GM19397 (cell line): ENCODE measurements at regions not wholly inside any gene's neighbourhood (a gene's known extent, or its start where the extent isn't known, plus 50 kb on each side); places are given as distances from the start of the nearest gene placed in this dataset.

Experiments
- ATAC-seq: cut with Tn5 transposase; IDR thresholded peaks from one replicate; pipeline ENCODE4 v1.9.1; 2021; ENCODE audit warnings: mild to moderate bottlenecking, moderate library complexity; ENCODE audit not compliant: unreplicated experiment

- no peak for ATAC-seq
Observed at GRCh38 chr2:230640540-230641011, 72.1 kb upstream of the CAB39 start.

GRCh38 chr2:230642966-230643365 is 69.7 kb upstream of the CAB39 start:
- no peak for ATAC-seq

DNA sequence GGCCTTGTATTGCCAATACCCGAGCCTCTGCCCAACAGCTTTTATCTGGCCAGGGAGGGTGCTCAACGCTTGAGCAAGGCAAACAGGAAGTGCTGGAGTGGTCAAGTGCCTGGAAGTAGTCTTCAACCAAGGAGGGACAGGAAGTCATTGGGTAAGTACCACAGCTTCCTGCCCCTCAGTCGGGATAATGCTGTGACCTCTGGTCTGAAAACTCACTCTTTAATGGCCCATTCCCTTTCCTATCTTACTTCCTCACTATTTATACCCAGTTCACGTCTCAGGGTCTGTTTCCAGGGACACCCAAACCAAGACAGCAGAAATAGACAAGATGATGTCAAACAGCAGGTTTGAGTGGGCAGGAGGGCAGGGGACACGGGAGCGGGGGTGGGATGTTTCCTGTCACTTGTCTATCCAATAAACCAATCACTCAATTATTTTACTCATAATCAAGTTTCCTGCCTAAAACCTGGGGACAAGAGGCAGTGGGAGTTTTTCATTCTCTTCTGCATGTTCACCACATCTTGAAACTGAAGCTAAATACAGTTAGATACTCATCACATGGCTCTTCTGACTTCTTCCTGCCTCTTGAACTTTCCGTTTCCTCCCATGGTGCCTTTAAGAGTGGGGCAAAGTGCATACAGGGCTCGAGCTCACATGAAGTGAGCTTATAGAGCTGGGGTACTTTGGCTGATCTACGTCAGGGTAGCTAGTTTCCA is 68.9 kb upstream of the CAB39 start:
- ATAC-seq: no peak

DNA sequence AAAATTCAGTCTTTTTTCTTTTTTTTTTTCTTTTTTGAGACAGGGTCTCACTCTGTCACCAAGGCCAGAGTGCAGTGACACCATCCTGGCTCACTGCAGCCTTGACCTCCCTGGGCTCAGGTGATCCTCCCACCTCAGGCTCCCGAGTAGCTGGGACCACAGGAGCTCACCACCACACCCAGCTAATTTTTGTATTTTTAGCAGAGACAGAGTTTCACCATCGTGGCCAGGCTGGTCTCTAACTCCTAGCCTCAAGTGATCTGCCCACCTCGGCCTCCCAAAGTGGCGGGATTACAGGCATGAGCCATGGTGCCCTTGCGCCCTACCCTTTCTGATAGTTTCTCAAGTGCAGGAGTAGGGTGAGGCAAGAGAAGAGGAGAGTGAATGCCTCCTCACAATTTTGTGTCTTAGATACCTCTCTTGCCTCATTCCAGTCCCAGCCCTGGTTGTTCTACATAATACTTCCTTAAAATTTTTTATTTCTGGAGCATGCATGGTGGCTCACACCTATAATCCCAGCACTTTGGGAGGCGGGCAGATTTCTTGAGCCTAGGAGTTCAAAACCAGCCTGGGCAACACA is 68.2 kb upstream of the CAB39 start:
- no peak for ATAC-seq

GRCh38 chr2:230648356-230648755 is 64.3 kb upstream of the CAB39 start:
- no peak for ATAC-seq

- peak; percentile 80 for ATAC-seq
Observed at GRCh38 chr2:230650585-230651137, 62.0 kb upstream of the CAB39 start.

GRCh38 chr2:230654057-230654456 is 58.6 kb upstream of the CAB39 start:
- no peak for ATAC-seq

DNA sequence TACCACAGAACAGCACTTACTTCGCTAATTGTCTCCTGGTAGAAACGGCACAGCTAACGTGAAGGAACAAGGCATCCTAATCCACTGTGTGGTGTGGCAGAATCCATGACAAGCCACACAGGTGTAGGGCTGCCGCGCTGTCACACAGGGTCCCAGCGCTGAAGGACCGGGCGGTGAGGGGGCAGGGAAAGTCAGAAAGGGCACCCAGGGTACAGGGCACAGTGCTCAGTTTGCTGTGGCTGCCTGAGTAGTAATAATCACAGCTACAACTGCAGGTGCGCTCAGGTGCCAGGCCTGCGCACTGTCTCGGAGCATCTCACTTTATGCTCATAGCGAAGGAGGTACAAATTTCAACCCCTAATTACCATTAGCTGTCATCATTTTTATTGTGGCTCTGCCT is 55.2 kb upstream of the CAB39 start:
- ATAC-seq: no peak

DNA sequence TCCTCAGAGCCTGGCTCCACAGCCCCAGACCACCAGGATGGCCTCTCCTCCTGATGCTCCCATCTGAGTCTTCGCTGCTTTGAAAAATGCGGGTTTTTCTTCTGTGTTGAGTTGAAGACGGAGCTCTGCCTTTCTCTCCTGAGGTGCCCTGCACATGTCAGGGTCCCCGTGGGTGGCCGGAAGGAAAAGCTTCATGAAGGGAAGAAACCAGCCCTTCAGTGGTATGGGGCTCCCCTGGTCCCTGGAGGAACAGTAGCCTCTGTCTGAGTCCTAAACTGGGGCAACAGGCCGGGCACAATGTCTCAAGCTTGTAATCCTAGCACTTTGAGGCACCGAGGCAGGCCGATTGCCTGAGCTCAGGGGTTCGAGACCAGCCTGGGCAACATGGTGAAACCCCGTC is 54.7 kb upstream of the CAB39 start:
- no peak for ATAC-seq

DNA sequence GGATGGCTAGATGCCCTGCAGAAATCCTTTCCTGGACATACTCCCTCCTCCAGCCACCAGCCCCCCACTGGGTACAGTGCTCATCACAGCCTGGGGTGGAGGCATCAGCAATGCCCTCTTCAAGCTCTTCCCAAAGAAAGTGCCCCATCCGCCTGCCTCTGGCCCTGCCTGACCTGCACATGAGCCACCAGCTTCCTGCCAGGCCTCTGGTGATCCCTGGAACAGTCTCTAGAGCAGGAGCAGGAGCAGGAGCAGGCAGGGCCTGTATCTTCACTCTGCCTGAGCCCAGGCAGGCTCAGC is 54.1 kb upstream of the CAB39 start:
- ATAC-seq: no peak

GRCh38 chr2:230658877-230659652 is 53.6 kb upstream of the CAB39 start:
- ATAC-seq: no peak

DNA sequence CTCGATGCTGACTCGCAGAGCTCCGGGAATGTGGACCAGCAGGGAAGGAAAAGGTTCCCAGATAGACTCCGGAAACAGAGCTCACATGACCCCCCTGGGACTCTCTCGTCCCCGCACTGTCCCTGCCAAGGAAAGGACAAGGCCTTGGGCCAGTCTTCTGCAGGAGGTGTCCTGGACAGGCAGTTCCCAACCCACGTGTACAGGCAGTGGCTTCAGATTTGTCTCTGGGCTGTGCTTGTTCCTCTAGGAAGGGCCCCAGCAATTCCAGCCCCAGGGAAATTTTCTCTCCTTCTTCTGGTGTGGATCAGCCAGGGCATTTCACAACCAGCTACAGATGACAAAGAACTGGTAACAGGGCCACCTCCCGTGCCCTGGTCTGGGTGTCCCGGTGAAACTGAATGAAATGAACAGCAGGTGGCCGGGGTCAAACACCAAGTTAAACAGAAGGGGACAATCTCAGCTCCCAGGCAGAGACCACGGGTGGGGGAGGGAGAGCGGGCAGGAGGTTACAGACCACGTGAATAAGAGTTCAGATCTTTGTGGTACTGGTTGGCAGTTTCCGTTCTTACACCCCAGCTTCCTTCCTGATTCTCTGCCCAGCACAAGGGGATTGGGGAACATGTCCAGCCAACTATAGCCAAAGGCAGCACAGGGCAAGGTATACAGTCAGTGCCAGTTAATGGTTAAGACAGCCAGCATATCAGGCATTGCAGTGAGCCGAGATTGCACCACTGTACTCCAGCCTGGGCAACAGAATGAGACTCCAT is 52.2 kb upstream of the CAB39 start:
- ATAC-seq: no peak

DNA sequence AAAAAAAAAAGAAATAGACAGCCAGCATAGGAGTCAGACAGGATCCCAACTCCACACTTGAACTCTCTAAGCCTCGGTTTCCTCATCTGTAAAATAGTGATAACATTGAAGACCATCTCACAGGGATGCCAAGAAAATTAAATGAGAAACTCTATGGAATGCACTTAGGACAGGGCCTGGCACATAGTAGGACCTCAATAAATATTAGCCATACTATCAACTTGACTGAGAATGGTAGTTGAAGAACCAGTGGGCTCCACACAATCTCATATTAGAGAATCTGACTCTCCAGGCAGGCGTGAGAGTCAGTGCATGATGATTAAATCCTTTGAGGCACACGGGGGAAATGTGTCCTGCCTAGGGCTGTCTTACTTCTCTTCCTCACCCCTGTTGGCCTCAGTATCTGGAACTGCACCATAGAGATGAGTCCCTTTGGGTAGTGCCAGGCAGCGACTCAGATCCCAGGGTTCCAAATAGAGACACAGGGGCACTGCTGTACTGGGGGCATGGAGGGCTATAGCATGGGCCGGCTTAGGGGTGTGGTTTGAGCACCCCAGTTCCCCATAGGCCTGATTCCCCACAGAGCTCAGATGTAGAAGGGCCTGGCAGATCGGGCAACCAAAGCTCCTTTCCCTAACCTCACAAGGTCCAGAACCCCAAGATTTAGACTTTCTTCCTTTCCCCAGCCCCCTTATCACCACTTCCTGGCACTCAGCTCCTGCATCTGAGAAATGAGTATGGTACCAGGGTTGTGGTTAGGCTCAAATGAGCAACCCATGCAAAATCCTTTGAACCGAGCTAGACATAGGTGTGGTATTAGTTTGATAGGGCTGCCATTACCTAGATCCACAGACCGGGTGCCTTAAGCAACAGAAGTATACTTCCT is 51.3 kb upstream of the CAB39 start:
- ATAC-seq: no peak
